ENCODE measurements at regions not wholly inside any gene's neighbourhood (a gene's known extent, or its start where the extent isn't known, plus 50 kb on each side); places are given as distances from the start of the nearest gene placed in this dataset.

GRCh38 chr3:21357241-21357640 lies 393.8 kb downstream of the ZNF385D start:
- DNase-seq = no peak

GRCh38 chr3:21356402-21356801 lies 394.6 kb downstream of the ZNF385D start:
- DNase-seq = no peak

- no peak for DNase-seq
Measured at GRCh38 chr3:21345382-21345976, 405.5 kb downstream of the ZNF385D start.

GRCh38 chr3:21331857-21332256 lies 419.2 kb downstream of the ZNF385D start:
- no peak for DNase-seq

- no peak for DNase-seq
Measured at GRCh38 chr3:21331321-21331720, 419.7 kb downstream of the ZNF385D start.

- DNase-seq = no peak
Measured at GRCh38 chr3:21330293-21330692, 420.7 kb downstream of the ZNF385D start.

- peak; percentile 80 for DNase-seq
Measured at GRCh38 chr3:21328711-21329390, 422.2 kb downstream of the ZNF385D start.

- DNase-seq = no peak
Measured at GRCh38 chr3:21326704-21327475, 424.1 kb downstream of the ZNF385D start.

- DNase-seq = no peak
Measured at GRCh38 chr3:21314688-21315087, 436.3 kb downstream of the ZNF385D start.

GRCh38 chr3:21310891-21311290 lies 440.1 kb downstream of the ZNF385D start:
- DNase-seq = no peak

- DNase-seq = no peak
Measured at GRCh38 chr3:21310161-21310560, 440.8 kb downstream of the ZNF385D start.

GRCh38 chr3:21297304-21297703 lies 453.7 kb downstream of the ZNF385D start:
- no peak for DNase-seq

- no peak for DNase-seq
Measured at GRCh38 chr3:21294768-21295167, 456.2 kb downstream of the ZNF385D start.

GRCh38 chr3:21292971-21293370 lies 458.0 kb downstream of the ZNF385D start:
- no peak for DNase-seq

GRCh38 chr3:21290557-21290956 lies 460.5 kb downstream of the ZNF385D start:
- no peak for DNase-seq

- no peak for DNase-seq
Measured at GRCh38 chr3:21274079-21274571, 476.9 kb downstream of the ZNF385D start.

- DNase-seq = no peak
Measured at GRCh38 chr3:21273259-21274025, 477.6 kb downstream of the ZNF385D start.

- no peak for DNase-seq
Measured at GRCh38 chr3:21271606-21272016, 479.4 kb downstream of the ZNF385D start.

- DNase-seq = no peak
Measured at GRCh38 chr3:21269882-21270281, 481.1 kb downstream of the ZNF385D start.

GRCh38 chr3:21260507-21260906 lies 490.5 kb downstream of the ZNF385D start:
- no peak for DNase-seq

- no peak for DNase-seq
Measured at GRCh38 chr3:21259896-21260295, 491.1 kb downstream of the ZNF385D start.

- DNase-seq = no peak
Measured at GRCh38 chr3:21256932-21257331, 494.1 kb downstream of the ZNF385D start.

GRCh38 chr3:21238661-21239060 lies 512.3 kb downstream of the ZNF385D start:
- no peak for DNase-seq
